HUES48 (cell line): ENCODE measurements at regions not wholly inside any gene's neighbourhood (a gene's known extent, or its start where the extent isn't known, plus 50 kb on each side); places are given as distances from the start of the nearest gene placed in this dataset.

ENCODE experiments used
- H3K27ac ChIP-seq: one replicate; pipeline ENCODE4 v1.7.0; 2013; ENCODE audit warnings: low read depth, low read length, inconsistent platforms
- H3K27me3 ChIP-seq: 2 replicates; pipeline ENCODE4 v1.6.1; 2013; ENCODE audit warnings: mild to moderate bottlenecking, low read length; ENCODE audit not compliant: control insufficient read depth, insufficient read depth
- H3K36me3 ChIP-seq: 2 replicates; pipeline ENCODE4 v1.6.1; 2013; ENCODE audit warnings: low read length; ENCODE audit not compliant: control insufficient read depth, insufficient read depth
- H3K4me1 ChIP-seq: 2 replicates; pipeline ENCODE4 v1.6.1; 2013; ENCODE audit warnings: mild to moderate bottlenecking, low read length; ENCODE audit not compliant: control insufficient read depth, insufficient read depth
- H3K4me3 ChIP-seq: 2 replicates; pipeline ENCODE4 v1.5.1; 2013; ENCODE audit warnings: mild to moderate bottlenecking, low read depth, low read length
- H3K9ac ChIP-seq: 2 replicates; pipeline ENCODE4 v1.6.1; 2013; ENCODE audit warnings: mild to moderate bottlenecking, low read depth, low read length, moderate library complexity
- H3K9me3 ChIP-seq: 2 replicates; pipeline ENCODE4 v1.6.1; 2013; ENCODE audit warnings: low read length; ENCODE audit not compliant: control insufficient read depth, insufficient read depth

- Histone ChIP-seq H3K9ac (no peak overlapping the region), H3K4me1 (peaks cover 19% of the 10 kb centered on the region), H3K9me3 (no peaks in the 10 kb centered on the region)
Measured at GRCh38 chr12:124438437-124439056, 128.9 kb downstream of the NCOR2 start.

GRCh38 chr12:124437617-124438436 is 129.6 kb downstream of the NCOR2 start:
- Histone ChIP-seq H3K27me3 (peaks cover 8% of the 10 kb centered on the region; the same call in 1 of the 2 replicates), H3K36me3 (peaks cover 12% of the 10 kb centered on the region; the same call in 1 of the 2 replicates), H3K4me1 (peaks cover 19% of the 10 kb centered on the region), H3K27ac (no peak overlapping the region), H3K9me3 (no peaks in the 10 kb centered on the region), H3K9ac (no peak overlapping the region), H3K4me3 (no peak overlapping the region)

More at GRCh38 chr12:124438437-124439056, 128.9 kb downstream of the NCOR2 start:
- H3K27ac ChIP-seq = no peak overlapping the region
- peaks cover 8% of the 10 kb centered on the region; the same call in 1 of the 2 replicates for H3K27me3 ChIP-seq
- H3K36me3 ChIP-seq = peaks cover 16% of the 10 kb centered on the region; the same call in 1 of the 2 replicates
- no peak overlapping the region for H3K4me3 ChIP-seq

GRCh38 chr12:124437121-124437520 is 130.3 kb downstream of the NCOR2 start:
- no peaks in the 10 kb centered on the region for H3K9me3 ChIP-seq
- H3K4me1 ChIP-seq = peaks cover 19% of the 10 kb centered on the region
- no peak overlapping the region for H3K27ac ChIP-seq
- peaks cover 8% of the 10 kb centered on the region; the same call in 1 of the 2 replicates for H3K27me3 ChIP-seq
- no peak overlapping the region for H3K4me3 ChIP-seq
- H3K9ac ChIP-seq = no peak overlapping the region
- peaks cover 6% of the 10 kb centered on the region; the same call in 1 of the 2 replicates for H3K36me3 ChIP-seq

GRCh38 chr12:124436366-124436765 is 131.0 kb downstream of the NCOR2 start:
- peaks cover 19% of the 10 kb centered on the region for H3K4me1 ChIP-seq
- H3K27ac ChIP-seq = no peak overlapping the region
- no peaks in the 10 kb centered on the region for H3K9me3 ChIP-seq
- peaks cover 6% of the 10 kb centered on the region; the same call in 1 of the 2 replicates for H3K36me3 ChIP-seq
- peaks cover 8% of the 10 kb centered on the region; the same call in 1 of the 2 replicates for H3K27me3 ChIP-seq
- H3K9ac ChIP-seq = no peak overlapping the region
- no peak overlapping the region for H3K4me3 ChIP-seq

GRCh38 chr12:124435806-124436345 is 131.5 kb downstream of the NCOR2 start:
- H3K27me3 ChIP-seq = peaks cover 8% of the 10 kb centered on the region; the same call in 1 of the 2 replicates
- no peak overlapping the region for H3K4me3 ChIP-seq
- H3K36me3 ChIP-seq = peaks cover 9% of the 10 kb centered on the region
- H3K9ac ChIP-seq = no peak overlapping the region
- H3K27ac ChIP-seq = no peak overlapping the region
- peaks cover 19% of the 10 kb centered on the region for H3K4me1 ChIP-seq
- no peaks in the 10 kb centered on the region for H3K9me3 ChIP-seq

- Histone ChIP-seq H3K4me1 (peaks cover 19% of the 10 kb centered on the region), H3K27ac (peak overlapping the region; percentile 92), H3K27me3 (peaks cover 8% of the 10 kb centered on the region; the same call in 1 of the 2 replicates), H3K9me3 (no peaks in the 10 kb centered on the region), H3K9ac (no peak overlapping the region), H3K4me3 (no peak overlapping the region), H3K36me3 (peaks cover 13% of the 10 kb centered on the region)
Measured at GRCh38 chr12:124434951-124435805, 132.2 kb downstream of the NCOR2 start.

- Histone ChIP-seq H3K36me3 (peaks cover 21% of the 10 kb centered on the region), H3K9ac (no peak overlapping the region), H3K4me3 (no peak overlapping the region), H3K9me3 (no peaks in the 10 kb centered on the region), H3K27ac (peak overlapping the region; percentile 92), H3K4me1 (peaks cover 19% of the 10 kb centered on the region), H3K27me3 (peaks cover 8% of the 10 kb centered on the region; the same call in 1 of the 2 replicates)
Measured at GRCh38 chr12:124434354-124434753, 133.1 kb downstream of the NCOR2 start.

GRCh38 chr12:124433879-124434278 is 133.5 kb downstream of the NCOR2 start:
- H3K36me3 ChIP-seq = peaks cover 24% of the 10 kb centered on the region
- no peak overlapping the region for H3K4me3 ChIP-seq
- no peaks in the 10 kb centered on the region for H3K9me3 ChIP-seq
- peaks cover 4% of the 10 kb centered on the region; the same call in 1 of the 2 replicates for H3K27me3 ChIP-seq
- no peak overlapping the region for H3K9ac ChIP-seq
- H3K27ac ChIP-seq = peak overlapping the region; percentile 92
- peaks cover 19% of the 10 kb centered on the region for H3K4me1 ChIP-seq

- no peak overlapping the region for H3K9ac ChIP-seq
- H3K27ac ChIP-seq = peak overlapping the region; percentile 92
- H3K27me3 ChIP-seq = no peaks in the 10 kb centered on the region
- no peak overlapping the region for H3K4me3 ChIP-seq
- peaks cover 26% of the 10 kb centered on the region for H3K36me3 ChIP-seq
- H3K4me1 ChIP-seq = peaks cover 19% of the 10 kb centered on the region
- no peaks in the 10 kb centered on the region for H3K9me3 ChIP-seq
Measured at GRCh38 chr12:124433147-124433874, 134.1 kb downstream of the NCOR2 start.

GRCh38 chr12:124432376-124432775 is 135.0 kb downstream of the NCOR2 start:
- Histone ChIP-seq H3K36me3 (peaks cover 34% of the 10 kb centered on the region), H3K4me3 (no peak overlapping the region), H3K4me1 (peaks cover 19% of the 10 kb centered on the region), H3K27ac (no peak overlapping the region), H3K27me3 (no peaks in the 10 kb centered on the region), H3K9me3 (no peaks in the 10 kb centered on the region), H3K9ac (no peak overlapping the region)
